A549 (cell line): ENCODE measurements at regions not wholly inside any gene's neighbourhood (a gene's known extent, or its start where the extent isn't known, plus 50 kb on each side); places are given as distances from the start of the nearest gene placed in this dataset.

Source experiments
- ATAC-seq, 2 experiments: fragments of 200-7000 bp in 1 of 2; fragments of >200 bp in 1 of 2; cut with Nextera tagmentation in 1 of 2; cut with Tn5 transposase in 1 of 2; 3 replicates each; pipeline versions ENCODE4 v1.8.0 to v1.9.1; 2018 to 2020; ENCODE audit warnings: mild to moderate bottlenecking in 1 of 2, moderate library complexity in 1 of 2
- CTCF ChIA-PET: fragments of 300-600 bp; sonication (Branson Sonifier 250); formaldehyde crosslinking; extraction: SDS; loops from one replicate; lab custom pipeline; 2021; ENCODE audit warnings: antibody characterized with exemption, inconsistent platforms; lab: Yijun Ruan, JAX
- POLR2A ChIA-PET: fragments of 350-600 bp; formaldehyde crosslinking; extraction: SDS; loops from one replicate; lab custom pipeline; 2021; ENCODE audit warnings: antibody characterized with exemption, inconsistent platforms; lab: Yijun Ruan, JAX
- DNase-seq, 2 experiments: peaks; one replicate each; pipeline versions ENCODE4 v3.0.0 to v3.0.0-alpha.2; 2011 to 2016; ENCODE audit warnings: low read depth in 1 of 2, low spot score in 1 of 2
- FAIRE-seq: peaks from 2 replicates; lab custom pipeline; 2011; peaks lifted over from hg19 to GRCh38; lab: Jason Lieb, UNC
- H3K27ac ChIP-seq, 2 experiments: fragments of >200 bp; sonication (Bioruptor Twin); formaldehyde crosslinking; 3 replicates each; pipeline ENCODE4 v1.5.1; 2016 to 2017
- H3K4me1 ChIP-seq: fragments of >200 bp; sonication (Bioruptor Twin); formaldehyde crosslinking; 3 replicates; pipeline ENCODE4 v1.6.1; 2016
- H3K4me2 ChIP-seq: fragments of >200 bp; sonication (Bioruptor Twin); formaldehyde crosslinking; 3 replicates; pipeline ENCODE4 v1.6.1; 2016
- H3K4me3 ChIP-seq: fragments of >200 bp; sonication (Bioruptor Twin); formaldehyde crosslinking; 3 replicates; pipeline ENCODE4 v1.5.1; 2016
- H3K9me3 ChIP-seq: fragments of >200 bp; sonication (Bioruptor Twin); formaldehyde crosslinking; 3 replicates; pipeline ENCODE4 v1.6.1; 2016
- BHLHE40 ChIP-seq: IDR thresholded peaks from 2 replicates; pipeline ENCODE4 v1.6.1; 2012; ENCODE audit warnings: low read depth, low read length, inconsistent platforms
- EP300 ChIP-seq, 2 experiments: fragments of >200 bp; sonication (Bioruptor Twin); formaldehyde crosslinking; IDR thresholded peaks; 2 replicates in 1 of 2; 3 replicates in 1 of 2; pipeline ENCODE4 v1.6.1; 2016 to 2017
- ESRRA ChIP-seq: fragments of 150-350 bp; IDR thresholded peaks from 2 replicates; pipeline ENCODE4 v1.6.1; 2014; ENCODE audit warnings: mild to moderate bottlenecking, low read length, borderline replicate concordance
- FOSB ChIP-seq: fragments of 250-450 bp; sonication (Bioruptor Pico); IDR thresholded peaks from 2 replicates; pipeline ENCODE4 v1.5.0; 2020; ENCODE audit warnings: mild to moderate bottlenecking, moderate library complexity
- HEYL ChIP-seq: fragments of 250-450 bp; sonication (Bioruptor Pico); IDR thresholded peaks from 2 replicates; pipeline ENCODE4 v1.8.0; 2021; ENCODE audit warnings: mild to moderate bottlenecking, moderate library complexity
- HOXB5 ChIP-seq: fragments of 250-450 bp; sonication (Bioruptor Pico); IDR thresholded peaks from 2 replicates; pipeline ENCODE4 v1.5.0; 2020; ENCODE audit warnings: mild to moderate bottlenecking, moderate library complexity
- JUN ChIP-seq, 2 experiments: fragments of >200 bp; sonication (Bioruptor Twin); formaldehyde crosslinking; IDR thresholded peaks; 2 replicates in 1 of 2; 3 replicates in 1 of 2; pipeline ENCODE4 v1.6.1; 2016 to 2017
- JUNB ChIP-seq: fragments of >200 bp; sonication (Bioruptor Twin); formaldehyde crosslinking; IDR thresholded peaks from 2 replicates; pipeline ENCODE4 v1.6.1; 2016
- KDM1A ChIP-seq: fragments of 200-600 bp; sonication (generic); IDR thresholded peaks from 2 replicates; pipeline ENCODE4 v1.6.1; 2016; ENCODE audit warnings: low read depth, mild to moderate bottlenecking
- MAFK ChIP-seq: fragments of 450-650 bp; IDR thresholded peaks from 2 replicates; pipeline ENCODE4 v1.6.1; 2014; ENCODE audit not compliant: partially characterized antibody
- NFE2L2 ChIP-seq: fragments of 150-350 bp; conservative IDR thresholded peaks from 2 replicates; pipeline ENCODE4 v1.6.1; 2014; ENCODE audit warnings: low read length
- NPAS2 ChIP-seq: fragments of 250-450 bp; sonication (Bioruptor Pico); IDR thresholded peaks from 2 replicates; pipeline ENCODE4 v1.8.0; 2022; ENCODE audit warnings: mild to moderate bottlenecking, moderate library complexity, borderline replicate concordance
- POLR2AphosphoS2 ChIP-seq: conservative IDR thresholded peaks from 2 replicates; pipeline ENCODE4 v1.6.1; 2012; ENCODE audit warnings: low read length, improper control_type of control experiment, inconsistent platforms
- RARB ChIP-seq: fragments of 250-450 bp; sonication (Bioruptor Pico); IDR thresholded peaks from 2 replicates; pipeline ENCODE4 v1.8.0; 2021; ENCODE audit warnings: mild to moderate bottlenecking, moderate library complexity
- RCOR1 ChIP-seq: fragments of 150-350 bp; IDR thresholded peaks from 2 replicates; pipeline ENCODE4 v1.6.1; 2014; ENCODE audit warnings: antibody characterized with exemption, low read length, low read depth
- RFX5 ChIP-seq: fragments of 450-650 bp; IDR thresholded peaks from 2 replicates; pipeline ENCODE4 v1.7.1; 2014; ENCODE audit warnings: antibody characterized with exemption, mild to moderate bottlenecking, moderate library complexity
- SMC3 ChIP-seq: fragments of >200 bp; sonication (Bioruptor Twin); formaldehyde crosslinking; IDR thresholded peaks from 3 replicates; pipeline ENCODE4 v1.6.1; 2018; ENCODE audit warnings: inconsistent platforms
- ZFP36 ChIP-seq: fragments of 450-650 bp; IDR thresholded peaks from 2 replicates; pipeline ENCODE4 v1.6.1; 2014; ENCODE audit warnings: borderline replicate concordance; ENCODE audit not compliant: partially characterized antibody
- WGBS: methylation state at CpG from one replicate; pipeline ENCODE4 v1.1.6; 2017; ENCODE audit errors: missing lambda C conversion rate; 5-methylcytosine and 5-hydroxymethylcytosine counted together
- TF ChIP-seq, protein P1 (sequence below): fragments of >200 bp; sonication (Bioruptor Twin); formaldehyde crosslinking; IDR thresholded peaks from 3 replicates; pipeline ENCODE4 v1.6.1; 2016
- TF ChIP-seq, protein P2 (sequence below): fragments of 250-450 bp; sonication (Bioruptor Pico); IDR thresholded peaks from 2 replicates; pipeline ENCODE4 v1.5.0; 2020; ENCODE audit warnings: low read depth, mild to moderate bottlenecking, moderate library complexity
- TF ChIP-seq, protein P3 (sequence below): IDR thresholded peaks from 2 replicates; pipeline ENCODE4 v1.6.1; 2012
- TF ChIP-seq, protein P4 (sequence below): fragments of 250-450 bp; sonication (Bioruptor Pico); IDR thresholded peaks from 2 replicates; pipeline ENCODE4 v1.5.0; 2021; ENCODE audit warnings: mild to moderate bottlenecking, moderate library complexity, borderline replicate concordance

DNA sequence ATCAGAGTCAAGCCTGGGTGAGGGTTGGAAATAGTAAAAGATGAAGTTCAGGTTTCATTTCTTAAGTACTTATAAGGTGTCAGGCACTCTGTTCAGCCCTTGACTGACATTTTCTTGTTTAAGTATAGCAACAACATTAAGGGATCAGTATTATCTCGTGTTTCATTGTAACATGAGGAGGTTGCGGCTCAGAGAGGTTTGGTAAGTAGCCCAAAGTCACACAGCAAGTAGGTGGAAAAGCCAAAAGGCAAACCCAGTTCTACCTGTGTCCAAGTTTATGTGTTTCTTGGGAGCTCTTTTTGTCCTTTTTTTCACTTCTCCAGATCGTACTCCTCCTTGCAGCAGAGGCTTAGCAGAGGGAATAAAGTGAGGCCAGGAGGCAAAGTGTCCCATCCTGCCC lies 337.5 kb upstream of the KLF3 start (continued):
- no peak for TF ChIP-seq NPAS2 (CRISPR knock-in tag)
- TF ChIP-seq SMC3 = no peak
- TF ChIP-seq BHLHE40 = no peak
- no peak for TF ChIP-seq POLR2AphosphoS2

DNA sequence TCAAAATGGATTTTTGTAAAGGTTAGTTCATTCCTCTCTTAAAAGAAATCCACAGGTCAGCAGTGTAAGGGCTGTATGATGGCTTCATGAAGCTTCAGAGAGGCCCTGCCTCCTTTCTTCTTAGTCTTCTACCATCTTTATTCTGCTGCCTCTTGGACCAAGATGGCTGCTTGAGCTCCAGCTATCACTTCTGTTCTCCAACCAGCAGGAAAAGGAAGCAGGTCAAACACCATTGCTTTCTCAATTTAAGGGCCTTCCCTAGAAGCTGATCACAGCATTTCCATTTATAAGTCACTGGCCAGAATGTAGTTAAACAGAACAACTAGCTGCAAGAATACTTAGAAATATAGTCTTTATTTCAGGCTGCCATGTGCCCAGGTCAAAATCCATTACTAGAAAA lies 336.8 kb upstream of the KLF3 start:
- no peak for ATAC-seq
- H3K27ac ChIP-seq = no peak overlapping the region
- peaks cover 4% of the 10 kb centered on the region; the same call in 1 of the 3 replicates for H3K4me1 ChIP-seq
- FAIRE-seq = no peak
- no peak overlapping the region for H3K4me2 ChIP-seq
- CTCF ChIA-PET = interaction anchor here (1.3 kb wide), 1 partner anchor 348 kb away, joined by 3 read pairs; no protein-coding TSS in a partner anchor
- no peak for DNase-seq
- H3K9me3 ChIP-seq = no peaks in the 10 kb centered on the region
- no peak overlapping the region for H3K4me3 ChIP-seq
- TF ChIP-seq JUNB (no peak), HOXB5 (CRISPR knock-in tag) (no peak), FOSB (no peak), ESRRA (no peak), JUN (IDR thresholded peaks at IDR 0.05) (no peak), ZFP36 (no peak), RARB (CRISPR knock-in tag) (no peak), KDM1A (no peak)
- TF ChIP-seq, all 56 proteins: peak for 0
- POLR2A ChIA-PET = no interaction called here

DNA sequence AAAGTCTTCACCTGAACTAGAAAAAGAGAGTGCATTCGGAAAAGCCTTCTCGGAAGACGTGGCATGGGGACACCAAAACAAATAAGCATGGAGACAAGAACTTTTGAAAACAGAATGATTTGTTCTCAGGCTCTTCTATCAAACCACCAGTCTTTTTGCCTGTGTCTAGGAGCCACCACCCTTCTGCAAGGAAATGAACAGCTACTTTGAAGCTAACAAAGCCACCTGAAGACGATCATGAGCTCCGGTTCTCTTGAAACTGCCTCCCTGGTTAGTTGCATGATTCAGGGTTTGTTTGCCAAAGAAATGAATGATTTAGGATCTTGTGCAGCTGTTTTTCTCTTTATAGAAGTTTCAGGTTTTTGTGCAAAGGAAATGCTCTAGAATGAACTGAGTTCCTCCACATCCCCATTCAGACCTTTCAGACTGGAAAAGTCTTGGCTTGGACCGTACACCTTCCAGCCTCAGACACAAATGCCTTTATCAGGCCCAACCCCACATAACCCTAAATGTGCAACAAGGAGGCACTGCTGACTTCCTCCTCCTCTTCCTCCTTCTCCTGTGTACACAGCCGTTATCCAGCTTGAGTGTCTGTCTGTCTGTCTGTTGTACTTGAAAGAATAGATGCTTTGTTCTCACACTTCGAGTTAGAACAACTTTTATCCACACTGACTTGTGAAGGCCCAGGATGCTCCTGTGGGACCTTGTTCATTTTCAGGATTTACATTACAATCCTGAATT lies 334.8 kb upstream of the KLF3 start:
- no peak for ATAC-seq
- FAIRE-seq = no peak
- peaks cover 4% of the 10 kb centered on the region; the same call in 2 of the 3 replicates for H3K4me1 ChIP-seq
- H3K4me2 ChIP-seq = no peak overlapping the region
- WGBS = 62% methylated on average over 8 of the region's 8 CpGs
- ChIA-PET POLR2A (no interaction called here), CTCF (interaction anchor here (0.9 to 2.0 kb wide), 2 partner anchors 11 to 346 kb away, joined by 3 to 4 read pairs; no protein-coding TSS in a partner anchor)
- H3K4me3 ChIP-seq = no peak overlapping the region
- TF ChIP-seq, protein P1, sequence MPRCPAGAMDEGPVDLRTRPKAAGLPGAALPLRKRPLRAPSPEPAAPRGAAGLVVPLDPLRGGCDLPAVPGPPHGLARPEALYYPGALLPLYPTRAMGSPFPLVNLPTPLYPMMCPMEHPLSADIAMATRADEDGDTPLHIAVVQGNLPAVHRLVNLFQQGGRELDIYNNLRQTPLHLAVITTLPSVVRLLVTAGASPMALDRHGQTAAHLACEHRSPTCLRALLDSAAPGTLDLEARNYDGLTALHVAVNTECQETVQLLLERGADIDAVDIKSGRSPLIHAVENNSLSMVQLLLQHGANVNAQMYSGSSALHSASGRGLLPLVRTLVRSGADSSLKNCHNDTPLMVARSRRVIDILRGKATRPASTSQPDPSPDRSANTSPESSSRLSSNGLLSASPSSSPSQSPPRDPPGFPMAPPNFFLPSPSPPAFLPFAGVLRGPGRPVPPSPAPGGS = no peak
- TF ChIP-seq RARB (CRISPR knock-in tag) = no peak
- TF ChIP-seq HEYL (CRISPR knock-in tag) = no peak
- no peak for TF ChIP-seq MAFK
- TF ChIP-seq RFX5 = no peak
- TF ChIP-seq, protein P2, sequence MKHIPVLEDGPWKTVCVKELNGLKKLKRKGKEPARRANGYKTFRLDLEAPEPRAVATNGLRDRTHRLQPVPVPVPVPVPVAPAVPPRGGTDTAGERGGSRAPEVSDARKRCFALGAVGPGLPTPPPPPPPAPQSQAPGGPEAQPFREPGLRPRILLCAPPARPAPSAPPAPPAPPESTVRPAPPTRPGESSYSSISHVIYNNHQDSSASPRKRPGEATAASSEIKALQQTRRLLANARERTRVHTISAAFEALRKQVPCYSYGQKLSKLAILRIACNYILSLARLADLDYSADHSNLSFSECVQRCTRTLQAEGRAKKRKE (CRISPR knock-in tag) = no peak
- no peak for TF ChIP-seq FOSB
- no peak for TF ChIP-seq RCOR1
- TF ChIP-seq, protein P3, sequence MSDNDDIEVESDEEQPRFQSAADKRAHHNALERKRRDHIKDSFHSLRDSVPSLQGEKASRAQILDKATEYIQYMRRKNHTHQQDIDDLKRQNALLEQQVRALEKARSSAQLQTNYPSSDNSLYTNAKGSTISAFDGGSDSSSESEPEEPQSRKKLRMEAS = no peak
- TF ChIP-seq NFE2L2 = no peak
- TF ChIP-seq ESRRA = no peak
- TF ChIP-seq, protein P4, sequence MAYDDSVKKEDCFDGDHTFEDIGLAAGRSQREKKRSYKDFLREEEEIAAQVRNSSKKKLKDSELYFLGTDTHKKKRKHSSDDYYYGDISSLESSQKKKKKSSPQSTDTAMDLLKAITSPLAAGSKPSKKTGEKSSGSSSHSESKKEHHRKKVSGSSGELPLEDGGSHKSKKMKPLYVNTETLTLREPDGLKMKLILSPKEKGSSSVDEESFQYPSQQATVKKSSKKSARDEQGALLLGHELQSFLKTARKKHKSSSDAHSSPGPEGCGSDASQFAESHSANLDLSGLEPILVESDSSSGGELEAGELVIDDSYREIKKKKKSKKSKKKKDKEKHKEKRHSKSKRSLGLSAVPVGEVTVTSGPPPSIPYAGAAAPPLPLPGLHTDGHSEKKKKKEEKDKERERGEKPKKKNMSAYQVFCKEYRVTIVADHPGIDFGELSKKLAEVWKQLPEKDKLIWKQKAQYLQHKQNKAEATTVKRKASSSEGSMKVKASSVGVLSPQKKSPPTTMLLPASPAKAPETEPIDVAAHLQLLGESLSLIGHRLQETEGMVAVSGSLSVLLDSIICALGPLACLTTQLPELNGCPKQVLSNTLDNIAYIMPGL (CRISPR knock-in tag) = no peak
- no peak for TF ChIP-seq EP300 (IDR thresholded peaks at IDR 0.05)
- H3K9me3 ChIP-seq = no peaks in the 10 kb centered on the region
- DNase-seq = no peak
- no peak overlapping the region for H3K27ac ChIP-seq
